Ovary (tissue), 7 donors: ENCODE measurements at regions not wholly inside any gene's neighbourhood (a gene's known extent, or its start where the extent isn't known, plus 50 kb on each side); places are given as distances from the start of the nearest gene placed in this dataset.

ENCODE experiments used
- DNase-seq, 5 donors: peaks; one replicate each; pipeline ENCODE4 v3.0.0-alpha.2; 2019 to 2020
- H3K27ac ChIP-seq, 2 donors: fragments of 200-600 bp; one replicate each; pipeline versions ENCODE4 v1.5.1 to v1.8.0; 2019 to 2022
- H3K27me3 ChIP-seq: fragments of 200-600 bp; one replicate; pipeline ENCODE4 v1.8.0; 2022
- H3K36me3 ChIP-seq: fragments of 200-600 bp; sonication (generic); one replicate; pipeline ENCODE4 v1.5.1; 2019
- H3K4me1 ChIP-seq: one replicate; pipeline ENCODE4 v1.8.1; 2013; ENCODE audit warnings: mild to moderate bottlenecking, moderate library complexity; ENCODE audit not compliant: insufficient read depth
- H3K4me3 ChIP-seq: fragments of 200-600 bp; sonication (generic); one replicate; pipeline ENCODE4 v1.5.1; 2017
- H3K9me3 ChIP-seq, 2 donors: fragments of 200-600 bp in 1 of 2; sonication (generic) in 1 of 2; one replicate each; pipeline versions ENCODE4 v1.5.1 to v1.8.1; 2013 to 2019; ENCODE audit warnings: mild to moderate bottlenecking in 1 of 2, moderate library complexity in 1 of 2
- EP300 ChIP-seq: sonication (generic); formaldehyde crosslinking; IDR thresholded peaks from one replicate; pipeline ENCODE4 v1.6.1; 2017; ENCODE audit warnings: antibody characterized with exemption
- POLR2A ChIP-seq: fragments of 450-650 bp; IDR thresholded peaks from one replicate; pipeline ENCODE4 v1.6.1; 2017; ENCODE audit warnings: antibody characterized with exemption, mild to moderate bottlenecking, moderate library complexity
- WGBS, 3 donors: extraction: QIAGEN DNeasy Blood & Tissue Kit in 1 of 3; methylation state at CpG; one replicate each; pipeline versions ENCODE4 v1.1.5 to v1.1.7; 2013 to 2017; 5-methylcytosine and 5-hydroxymethylcytosine counted together
- intact Hi-C, 4 donors: fragments of 100-400 bp; cut with DNase I; formaldehyde crosslinking; loops; one replicate each; pipeline versions ENCODE4 v1.11.0 to v1.15.1; 2022 to 2023
- TF ChIP-seq, protein P1 (sequence below), 3 donors: fragments of 450-650 bp in 2 of 3; fragments of 200-600 bp in 1 of 3; IDR thresholded peaks; one replicate each; pipeline versions ENCODE4 v1.5.1 to v1.8.0; 2016 to 2022; ENCODE audit warnings: antibody characterized with exemption in 3 of 3, mild to moderate bottlenecking in 1 of 3
- donor health status: DM: no; HTN: no; CAD: no; lungs with moderate emphysema.
- donor health status: DM: no; HTN: no; CAD: no.
- donor health status: Bipolar disorder and iron deficiency.
- donor health status: DM: no; HTN: no; CAD: no.
- donor health status: DM: yes; HTN: yes; CAD: no.

DNA sequence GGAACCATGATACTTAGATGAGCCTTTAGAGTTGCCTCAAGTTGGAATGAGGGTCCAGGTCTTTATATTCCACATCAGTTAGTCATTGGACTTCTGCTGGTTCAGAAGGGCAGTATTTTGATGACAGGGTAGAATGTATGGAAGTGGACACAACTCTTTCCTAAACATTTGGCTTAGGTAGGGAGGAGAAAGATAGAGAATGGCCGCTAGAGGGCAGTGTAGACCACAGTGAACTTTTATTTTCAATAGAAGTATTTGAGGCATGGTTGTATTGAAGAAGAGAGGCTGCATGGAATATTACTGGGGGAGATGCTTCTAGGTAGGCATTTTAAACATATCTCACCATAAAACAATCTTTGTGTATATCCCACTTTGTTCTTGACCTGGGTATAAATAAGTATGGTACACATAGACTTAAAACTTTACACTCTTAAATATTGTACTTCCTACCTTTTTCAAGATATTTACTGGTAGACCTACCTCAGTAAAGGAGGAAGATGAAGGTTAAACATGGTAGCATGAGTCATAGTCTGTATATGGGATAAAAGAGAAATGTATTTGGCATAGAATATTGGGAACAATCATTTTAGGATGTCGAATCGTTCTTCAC is 497.6 kb upstream of the FAM98A start:
- intact Hi-C loops: no loop called here
- 62 to 64% (median 63%) methylated on average over 3 of the region's 3 CpGs for WGBS, 3 donors
- Histone ChIP-seq H3K27me3 (no peaks in the 10 kb centered on the region), H3K9me3 (no peaks in the 10 kb centered on the region), H3K4me3 (no peak overlapping the region), H3K27ac (no peak overlapping the region), H3K4me1 (no peaks in the 10 kb centered on the region), H3K36me3 (no peaks in the 10 kb centered on the region)
- no peak for TF ChIP-seq POLR2A
- TF ChIP-seq, protein P1, sequence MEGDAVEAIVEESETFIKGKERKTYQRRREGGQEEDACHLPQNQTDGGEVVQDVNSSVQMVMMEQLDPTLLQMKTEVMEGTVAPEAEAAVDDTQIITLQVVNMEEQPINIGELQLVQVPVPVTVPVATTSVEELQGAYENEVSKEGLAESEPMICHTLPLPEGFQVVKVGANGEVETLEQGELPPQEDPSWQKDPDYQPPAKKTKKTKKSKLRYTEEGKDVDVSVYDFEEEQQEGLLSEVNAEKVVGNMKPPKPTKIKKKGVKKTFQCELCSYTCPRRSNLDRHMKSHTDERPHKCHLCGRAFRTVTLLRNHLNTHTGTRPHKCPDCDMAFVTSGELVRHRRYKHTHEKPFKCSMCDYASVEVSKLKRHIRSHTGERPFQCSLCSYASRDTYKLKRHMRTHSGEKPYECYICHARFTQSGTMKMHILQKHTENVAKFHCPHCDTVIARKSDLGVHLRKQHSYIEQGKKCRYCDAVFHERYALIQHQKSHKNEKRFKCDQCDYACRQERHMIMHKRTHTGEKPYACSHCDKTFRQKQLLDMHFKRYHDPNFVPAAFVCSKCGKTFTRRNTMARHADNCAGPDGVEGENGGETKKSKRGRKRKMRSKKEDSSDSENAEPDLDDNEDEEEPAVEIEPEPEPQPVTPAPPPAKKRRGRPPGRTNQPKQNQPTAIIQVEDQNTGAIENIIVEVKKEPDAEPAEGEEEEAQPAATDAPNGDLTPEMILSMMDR (IDR thresholded peaks at IDR 0.05): peak in 2 of 3 donors; percentile 20
- peak in 3 of 5 donors; percentile 17 to 25 (median 20) for DNase-seq

GRCh38 chr2:34093790-34094189 is 494.7 kb upstream of the FAM98A start:
- Histone ChIP-seq H3K9me3 (no peaks in the 10 kb centered on the region), H3K4me1 (no peaks in the 10 kb centered on the region), H3K36me3 (no peaks in the 10 kb centered on the region), H3K27me3 (no peaks in the 10 kb centered on the region), H3K4me3 (no peak overlapping the region), H3K27ac (no peak overlapping the region)
- DNase-seq: no peak
- WGBS, 3 donors: 24 to 47% (median 25%) methylated on average over 3 of the region's 3 CpGs
- intact Hi-C loops: no loop called here
- TF ChIP-seq EP300 (no peak), POLR2A (no peak)
- TF ChIP-seq, protein P1 (IDR thresholded peaks at IDR 0.05): no peak

GRCh38 chr2:34070196-34070595 is 471.1 kb upstream of the FAM98A start:
- DNase-seq: no peak
- WGBS, 3 donors: 85 to 88% (median 87%) methylated on average over 2 of the region's 2 CpGs
- Histone ChIP-seq H3K27ac (no peak overlapping the region), H3K9me3 (no peaks in the 10 kb centered on the region), H3K27me3 (no peaks in the 10 kb centered on the region), H3K4me1 (no peaks in the 10 kb centered on the region), H3K36me3 (no peaks in the 10 kb centered on the region), H3K4me3 (no peak overlapping the region)
- intact Hi-C loops: no loop called here
- TF ChIP-seq POLR2A (no peak), EP300 (no peak)
- TF ChIP-seq, protein P1 (IDR thresholded peaks at IDR 0.05): no peak

DNA sequence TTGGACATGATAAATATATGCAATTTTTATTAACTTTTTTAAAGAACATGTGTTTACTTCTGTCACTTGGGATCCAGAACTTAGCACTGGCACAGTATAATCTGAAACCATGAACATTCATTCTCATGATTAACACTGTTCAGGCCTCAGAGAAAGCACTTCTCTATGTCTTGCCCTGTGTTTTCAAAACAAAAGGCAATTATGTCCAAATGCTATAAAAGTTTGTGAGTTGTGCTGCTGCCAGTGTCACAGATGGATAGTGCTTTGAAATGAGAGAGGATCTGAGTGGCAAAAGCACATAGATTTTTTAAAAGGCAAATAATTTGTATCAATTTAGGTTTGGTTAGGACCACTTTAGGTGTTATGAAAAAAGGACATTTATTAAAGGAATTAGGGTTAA is 470.5 kb upstream of the FAM98A start:
- H3K36me3 ChIP-seq: no peaks in the 10 kb centered on the region
- H3K4me1 ChIP-seq: no peaks in the 10 kb centered on the region
- intact Hi-C loops: no loop called here

More for the DNA sequence above, 470.5 kb upstream of the FAM98A start:
- DNase-seq: no peak
- Histone ChIP-seq H3K27me3 (no peaks in the 10 kb centered on the region), H3K4me3 (no peak overlapping the region), H3K27ac (no peak overlapping the region), H3K9me3 (no peaks in the 10 kb centered on the region)
- TF ChIP-seq, protein P1 (IDR thresholded peaks at IDR 0.05): no peak
- no peak for TF ChIP-seq POLR2A
- TF ChIP-seq EP300: no peak
